ENCODE measurements at regions not wholly inside any gene's neighbourhood (a gene's known extent, or its start where the extent isn't known, plus 50 kb on each side); places are given as distances from the start of the nearest gene placed in this dataset.
A peak's percentile ranks its signal among the peaks of the same experiment; 100 is the strongest.

GRCh38 chr4:169846396-169846795 lies 88.7 kb upstream of the HPF1 start:
- H2BK15ac ChIP-seq (ENCODE audit: low read depth, low read length), result no peak overlapping the region
- no peak overlapping the region for H4K8ac ChIP-seq (ENCODE audit: low read depth in 2 of 2, low read length in 2 of 2)
- CTCF ChIA-PET, result no interaction called here
- ATAC-seq (ENCODE audit: low read depth) (no peak; the same call in 1 of the 2 replicates), DNase-seq (peak; percentile 1)
- H2BK20ac ChIP-seq (ENCODE audit: low read depth, low read length), result no peak overlapping the region
- no peak overlapping the region for H3K4me2 ChIP-seq (ENCODE audit: low read depth, low read length)
- POLR2A ChIA-PET (ENCODE audit: unreplicated experiment), result no interaction called here
- no peak overlapping the region for H3K4ac ChIP-seq (ENCODE audit: low read depth, low read length)
- intact Hi-C loops (cut with micrococcal nuclease) (no loop called here), in situ Hi-C loops (cut with MboI; ENCODE audit: low sequenced_read_pairs) (no loop called here), dilution Hi-C loops (cut with HindIII; ENCODE audit: low sequenced_read_pairs, unreplicated experiment) (no loop called here)
- no peak overlapping the region for H3K18ac ChIP-seq (ENCODE audit: low read depth, low read length)
- H2BK120ac ChIP-seq (ENCODE audit: low read depth, low read length), result no peak overlapping the region
- no peaks in the 10 kb centered on the region for H3K9me3 ChIP-seq (ENCODE audit: control insufficient read depth, insufficient read depth, low read length)
- H4K5ac ChIP-seq (ENCODE audit: low read depth, low read length), result no peak overlapping the region
- no peak overlapping the region for H2AK5ac ChIP-seq (ENCODE audit: low read depth, low read length)
- no peak overlapping the region for H2BK5ac ChIP-seq (ENCODE audit: low read depth, low read length, poor library complexity, severe bottlenecking)
- BruUV-seq (replicated peaks), result no TSS peak
- H3K4me3 ChIP-seq (ENCODE audit: insufficient read depth, low read depth, low read length), result no peak overlapping the region
- no peaks in the 10 kb centered on the region for H3K4me1 ChIP-seq (ENCODE audit: control insufficient read depth, insufficient read depth, low read length)
- no peak overlapping the region for H4K91ac ChIP-seq (ENCODE audit: insufficient read depth, low read depth, low read length)
- no peak overlapping the region for H2AK9ac ChIP-seq (replicated peaks; ENCODE audit: low read depth, low read length, poor library complexity)
- no peaks in the 10 kb centered on the region for H4K20me1 ChIP-seq (ENCODE audit: insufficient read depth, low read length)
- no peak overlapping the region for H2AFZ ChIP-seq (replicated peaks; ENCODE audit: low read length, poor library complexity)
- no peaks in the 10 kb centered on the region for H3K27me3 ChIP-seq (ENCODE audit: control insufficient read depth, insufficient read depth, low read length)
- no peak overlapping the region for H3K56ac ChIP-seq (ENCODE audit: extremely low read depth, insufficient read depth, low read length)
- H3K9ac ChIP-seq (ENCODE audit: low read depth, low read length), result no peak overlapping the region
- H3K36me3 ChIP-seq (ENCODE audit: control insufficient read depth, insufficient read depth, low read length), result no peaks in the 10 kb centered on the region
- no peak for TF ChIP-seq MAZ (IDR thresholded peaks at IDR 0.05; ENCODE audit: borderline replicate concordance, low read depth, low read length)
- no peak for TF ChIP-seq FOS (IDR thresholded peaks at IDR 0.05; ENCODE audit: low read depth, low read length)
- no peaks in the 10 kb centered on the region for H3K79me1 ChIP-seq (ENCODE audit: low read depth in 1 of 2, low read length in 2 of 2)
- no CpG with 5 or more reads among the region's 2 CpGs for WGBS, 2 experiments (ENCODE audit: extremely low coverage in 2 of 2, insufficient read length in 1 of 2)
- no peak overlapping the region for H3K27ac ChIP-seq (ENCODE audit: insufficient read depth, low read length)
- H3K23ac ChIP-seq (ENCODE audit: low read depth, low read length), result no peak overlapping the region
- no peaks in the 10 kb centered on the region for H3K9me1 ChIP-seq (ENCODE audit: insufficient read depth, low read length)
- H3K14ac ChIP-seq (replicated peaks; ENCODE audit: low read depth, low read length), result no peak overlapping the region

Data from IMR-90 (cell line).